NCI-H446 (cell line): ENCODE measurements at regions not wholly inside any gene's neighbourhood (a gene's known extent, or its start where the extent isn't known, plus 50 kb on each side); places are given as distances from the start of the nearest gene placed in this dataset.
A peak's percentile ranks its signal among the peaks of the same experiment; 100 is the strongest.

Source experiments
- DNase-seq, 2 experiments: peaks; one replicate each; lab custom pipeline; 2025; lab: John Stamatoyannopoulos, UW

DNA sequence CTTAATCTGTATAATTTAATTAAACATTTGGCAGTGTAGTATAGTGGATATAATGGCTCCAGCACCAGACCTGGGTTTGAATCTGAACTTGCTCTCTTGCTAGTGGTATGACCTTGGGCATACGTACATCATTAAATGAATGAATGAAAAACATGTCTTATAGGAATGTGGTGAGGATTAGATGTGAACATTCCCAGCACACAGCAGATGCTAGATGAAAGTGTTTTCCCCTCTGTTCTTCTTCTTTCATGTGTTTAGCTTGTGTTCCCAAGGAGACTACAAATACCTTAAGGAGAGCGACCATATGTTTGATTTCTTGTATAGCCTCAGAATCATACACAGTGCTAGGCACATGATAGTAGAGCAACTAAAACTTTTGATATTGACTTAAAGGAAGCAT lies 56.5 kb downstream of the CT47B1 start:
- DNase-seq, result no peak

DNA sequence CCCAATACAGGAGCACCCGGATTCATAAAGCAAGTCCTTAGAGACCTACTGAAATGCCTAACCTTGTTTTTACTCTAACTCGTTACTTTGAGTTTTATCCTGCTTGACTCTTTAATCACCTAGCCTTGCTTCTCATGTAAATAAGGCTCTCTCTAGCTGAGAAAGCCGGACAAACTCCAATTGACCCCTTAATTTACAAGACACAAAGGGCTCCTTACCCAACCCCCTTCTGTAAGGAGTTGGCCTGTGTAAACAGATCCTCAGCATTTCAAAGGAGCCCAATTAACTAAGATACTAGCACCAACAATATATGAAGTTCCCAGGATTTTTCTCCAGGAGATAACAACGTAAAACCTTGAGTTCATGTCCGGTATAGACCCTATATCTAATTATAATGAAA lies 61.7 kb downstream of the CT47B1 start:
- DNase-seq, result no peak

DNA sequence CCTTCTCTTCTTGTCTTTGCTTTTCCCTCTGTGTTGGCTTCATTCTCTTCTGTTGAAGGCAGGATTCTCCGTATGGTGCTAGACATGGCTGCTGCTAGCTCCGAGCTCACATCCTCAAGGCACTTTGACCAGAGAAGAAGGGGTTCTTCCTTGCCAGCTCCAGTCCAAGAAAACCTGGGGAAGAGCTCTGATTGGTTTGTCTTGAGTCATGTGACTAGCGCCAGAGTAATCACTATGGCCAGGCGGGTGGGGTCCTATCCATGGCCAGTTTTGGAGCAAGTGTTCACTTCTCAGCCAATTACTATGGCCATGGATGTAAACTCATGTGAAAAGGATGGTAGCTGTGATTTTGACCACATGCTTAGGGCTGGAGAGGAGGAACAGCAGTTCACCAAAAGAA lies 74.2 kb downstream of the CT47B1 start:
- DNase-seq, result no peak

DNA sequence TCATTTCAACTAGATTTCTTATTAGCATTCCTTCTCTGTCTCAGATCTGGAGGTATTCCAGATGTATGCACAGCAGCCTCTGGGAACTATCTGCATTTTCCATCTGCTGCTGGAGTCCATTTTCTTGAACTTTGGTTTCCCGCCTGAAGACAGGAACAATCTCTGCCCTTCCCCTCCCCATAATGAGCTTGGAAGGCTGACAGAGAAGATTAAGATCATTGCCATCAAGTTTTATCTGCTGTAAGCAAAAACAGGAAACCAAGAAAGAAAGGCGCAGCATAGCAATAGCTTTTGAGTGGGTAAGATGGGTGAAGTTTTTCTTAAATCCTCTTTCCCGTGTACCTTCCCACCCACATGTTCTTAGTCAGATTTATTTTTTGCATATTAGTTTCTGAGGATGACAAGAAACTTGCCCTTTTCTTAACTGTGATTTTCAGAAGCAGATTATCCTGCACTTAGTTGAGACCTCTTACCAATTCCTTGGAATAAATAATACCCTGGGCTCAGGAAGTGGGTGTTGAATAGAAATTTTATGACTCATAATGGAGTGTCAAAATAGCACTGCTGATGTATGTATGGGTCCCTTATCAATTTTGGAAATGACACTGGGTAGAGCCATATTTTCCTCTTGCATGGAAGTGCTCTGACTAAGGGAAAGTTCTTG lies 78.3 kb downstream of the CT47B1 start:
- no peak for DNase-seq

DNA sequence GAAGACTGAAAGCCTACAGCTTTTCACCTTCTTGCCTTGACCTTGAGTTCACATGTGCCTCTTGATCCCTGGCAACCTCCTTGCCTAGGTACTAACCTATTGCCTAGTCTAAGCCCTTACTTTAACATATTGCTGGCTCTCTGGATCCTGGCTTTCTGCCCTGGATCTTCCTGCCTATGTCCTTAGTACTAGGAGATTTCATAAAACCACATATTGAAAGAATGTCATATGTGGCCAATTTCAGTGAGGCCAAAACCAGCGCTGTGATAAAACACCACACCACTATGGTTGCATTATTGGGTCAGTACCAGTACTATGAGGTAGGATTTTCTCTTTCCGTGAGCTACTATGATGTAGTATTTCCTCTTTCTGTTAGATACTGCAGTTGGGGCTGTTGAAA lies 80.4 kb downstream of the CT47B1 start:
- DNase-seq, result no peak

DNA sequence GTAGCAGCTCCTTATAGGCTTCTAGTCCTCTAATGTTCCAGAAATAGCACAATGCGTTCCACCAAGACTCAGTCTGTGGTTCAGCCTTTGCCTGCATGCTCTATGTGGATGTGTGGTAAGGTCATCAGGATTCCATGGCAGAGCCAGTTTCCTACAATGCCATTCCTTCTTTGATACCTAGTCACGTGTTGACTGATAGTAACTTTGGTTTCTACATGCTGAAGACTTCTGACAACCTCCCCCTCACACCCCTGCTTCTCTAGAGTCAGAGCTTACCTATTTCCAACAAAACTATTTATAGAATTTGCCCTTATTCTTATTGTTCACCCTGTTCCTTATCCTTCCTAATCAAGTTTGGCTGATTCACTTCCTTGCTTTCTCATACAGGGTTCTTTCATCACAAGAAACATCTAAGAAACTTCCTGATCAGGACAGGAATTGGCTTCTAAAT lies 81.1 kb downstream of the CT47B1 start:
- DNase-seq, result no peak

DNA sequence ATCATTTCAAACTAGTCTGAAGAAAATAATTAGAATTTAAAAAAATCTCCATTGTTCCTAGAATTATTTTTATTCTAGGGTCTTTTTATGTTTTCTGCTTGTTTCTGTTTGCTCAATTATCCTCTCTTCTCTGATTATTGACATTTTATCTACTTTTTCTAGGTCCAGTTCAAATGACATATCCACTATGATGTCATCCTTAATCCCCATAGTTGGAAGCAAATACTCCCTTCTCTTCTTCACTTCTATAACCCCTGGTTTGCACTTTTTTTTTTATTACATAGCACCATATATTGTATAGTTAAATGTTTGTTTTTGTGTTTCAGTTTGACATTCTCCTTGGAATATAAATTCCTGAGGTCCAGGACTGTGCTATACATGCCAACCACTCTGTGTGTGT lies 82.6 kb downstream of the CT47B1 start:
- DNase-seq, result no peak

DNA sequence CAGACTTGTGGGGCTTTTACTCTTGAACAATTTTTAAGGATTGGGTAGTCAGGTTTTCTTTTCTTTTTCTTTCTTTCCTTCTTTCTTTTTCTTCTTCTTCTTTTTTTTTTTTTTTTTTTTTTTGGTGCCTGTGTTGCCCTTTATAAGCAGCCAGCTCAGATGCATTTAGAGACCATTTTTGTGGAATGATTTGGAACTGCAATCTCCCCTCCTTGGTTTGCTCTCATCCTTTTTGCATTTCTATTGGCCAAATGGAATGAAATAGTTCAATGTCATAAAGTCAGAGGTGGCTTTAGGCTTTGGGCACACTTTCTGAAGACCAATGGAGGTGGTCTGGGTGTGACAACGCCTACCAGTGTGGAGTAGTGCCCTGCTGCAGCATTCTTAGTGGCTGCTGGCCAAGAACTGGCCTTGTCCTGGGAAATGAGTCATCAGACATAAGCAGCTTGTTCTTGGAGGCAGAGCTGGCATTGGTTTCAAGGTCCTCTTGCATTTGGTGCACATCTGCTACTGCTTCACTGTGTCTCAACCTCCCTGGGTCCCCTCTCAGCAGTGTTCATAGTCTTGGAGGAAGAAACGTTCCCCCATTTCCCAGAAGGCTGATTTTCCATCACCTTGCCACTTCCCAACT lies 84.5 kb downstream of the CT47B1 start:
- peak in 1 of 2 experiments; percentile 50 for DNase-seq

DNA sequence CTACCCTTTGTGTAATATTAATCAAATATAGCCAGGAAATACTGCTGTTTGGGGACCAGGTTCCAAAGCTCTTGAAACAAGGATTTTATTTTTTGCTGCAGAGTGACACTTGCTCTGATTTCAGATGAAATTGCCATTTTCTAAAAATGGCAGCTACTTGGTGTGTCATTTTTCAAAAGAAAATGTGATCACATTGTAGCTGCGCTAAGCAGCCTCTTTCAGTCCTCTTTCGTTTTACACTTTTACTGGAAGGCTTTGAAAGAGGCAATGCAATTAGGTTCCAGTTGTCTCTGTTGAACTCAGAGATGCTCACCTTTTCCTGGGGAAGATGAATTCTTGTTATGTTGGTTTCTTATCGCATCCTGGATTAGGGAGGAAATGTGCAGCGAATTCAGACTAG lies 85.1 kb downstream of the CT47B1 start:
- DNase-seq, result no peak

DNA sequence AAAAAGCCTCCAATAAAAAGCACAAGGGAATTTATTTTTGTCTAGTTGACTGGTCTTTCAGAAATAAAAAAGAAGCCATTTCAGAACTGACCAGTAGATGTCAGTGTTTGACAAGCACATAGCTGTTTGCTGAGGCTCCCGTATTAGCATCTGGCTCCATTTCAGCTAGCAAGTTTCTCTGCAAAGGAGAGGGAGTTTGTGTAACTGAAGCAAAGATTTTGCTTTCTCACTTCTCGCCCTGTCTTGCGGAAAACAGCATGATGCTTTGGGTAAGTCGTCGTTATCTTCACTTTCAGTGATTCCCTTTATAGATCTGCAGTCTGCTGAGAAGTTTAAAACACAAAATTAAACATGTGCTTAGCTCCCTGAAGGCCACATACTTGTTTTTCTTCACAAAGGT lies 85.5 kb downstream of the CT47B1 start:
- DNase-seq, result peak; percentile 7 to 75

DNA sequence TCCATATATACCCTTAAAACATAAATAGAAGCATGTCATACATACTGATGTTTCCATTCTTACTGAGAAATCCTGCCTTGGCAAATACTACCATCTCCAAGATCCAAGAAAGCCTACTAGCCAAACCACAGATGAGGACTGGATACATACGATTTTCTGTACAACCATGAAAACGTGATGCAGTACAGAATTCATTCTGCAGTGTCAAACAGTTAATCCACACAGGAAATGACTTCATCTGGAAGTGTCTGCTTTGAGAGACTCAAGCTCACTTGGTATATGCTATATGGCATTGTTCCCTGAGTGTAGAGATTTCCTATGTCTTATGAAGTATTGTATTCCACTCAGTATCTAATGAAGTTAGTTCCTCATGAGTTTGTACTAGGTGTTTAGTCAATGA lies 94.3 kb downstream of the CT47B1 start:
- no peak for DNase-seq

DNA sequence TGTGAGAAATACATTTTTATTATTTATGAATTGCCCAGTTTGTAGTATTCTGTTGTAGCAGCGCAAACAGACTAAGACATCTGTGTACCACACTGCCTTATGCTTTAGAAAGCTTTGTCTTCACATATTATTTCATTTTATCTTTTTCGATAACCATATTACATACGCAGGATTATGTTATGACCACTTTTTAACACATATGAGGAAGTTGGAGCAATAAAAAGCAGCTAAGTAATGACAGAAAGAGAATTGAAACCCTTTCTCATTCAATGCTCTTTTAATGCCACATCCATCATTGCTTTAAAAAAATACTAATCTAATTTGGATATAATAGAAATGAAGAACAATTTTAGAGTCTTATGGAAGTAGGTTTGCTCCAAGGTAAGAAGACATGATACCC lies 99.7 kb downstream of the CT47B1 start:
- no peak for DNase-seq

DNA sequence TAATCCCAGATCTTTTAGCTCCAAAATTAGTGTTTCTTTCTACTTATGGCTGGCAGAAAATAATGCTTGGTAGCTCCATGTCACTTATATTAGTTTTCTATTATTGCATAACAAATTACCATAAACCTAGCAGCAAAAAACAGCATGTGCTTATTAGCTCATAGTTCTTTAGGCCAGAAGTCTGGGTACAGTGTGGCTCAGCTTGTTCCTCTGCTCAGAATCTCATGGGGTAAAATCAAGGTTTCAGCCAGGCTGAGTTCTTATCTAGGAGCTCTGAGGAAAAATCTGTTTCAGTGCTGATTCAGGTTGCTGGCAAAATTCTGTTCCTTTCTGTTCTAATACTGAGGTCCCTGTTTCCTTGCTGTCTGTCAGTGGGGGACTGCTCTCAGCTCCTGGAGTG lies 101.1 kb downstream of the CT47B1 start:
- no peak for DNase-seq

DNA sequence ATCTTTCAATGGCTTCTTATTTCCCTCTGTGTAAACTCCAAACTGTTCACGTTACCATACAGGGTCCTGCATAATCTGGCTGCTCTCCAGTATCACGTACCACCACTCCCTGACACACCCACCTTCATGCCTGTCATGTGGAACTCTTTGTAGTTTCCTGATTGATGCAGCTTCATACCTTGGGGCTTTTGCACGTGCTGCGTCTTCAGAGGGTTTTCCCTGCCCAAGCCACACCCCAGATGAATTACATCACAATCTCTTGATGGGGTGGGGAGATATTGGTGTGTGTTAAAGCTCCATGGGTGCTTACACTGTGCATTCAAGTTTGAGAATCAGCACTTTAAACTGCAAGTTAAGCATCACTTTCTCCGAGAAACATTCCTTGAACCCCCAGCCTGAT lies 101.9 kb downstream of the CT47B1 start:
- DNase-seq, result no peak

DNA sequence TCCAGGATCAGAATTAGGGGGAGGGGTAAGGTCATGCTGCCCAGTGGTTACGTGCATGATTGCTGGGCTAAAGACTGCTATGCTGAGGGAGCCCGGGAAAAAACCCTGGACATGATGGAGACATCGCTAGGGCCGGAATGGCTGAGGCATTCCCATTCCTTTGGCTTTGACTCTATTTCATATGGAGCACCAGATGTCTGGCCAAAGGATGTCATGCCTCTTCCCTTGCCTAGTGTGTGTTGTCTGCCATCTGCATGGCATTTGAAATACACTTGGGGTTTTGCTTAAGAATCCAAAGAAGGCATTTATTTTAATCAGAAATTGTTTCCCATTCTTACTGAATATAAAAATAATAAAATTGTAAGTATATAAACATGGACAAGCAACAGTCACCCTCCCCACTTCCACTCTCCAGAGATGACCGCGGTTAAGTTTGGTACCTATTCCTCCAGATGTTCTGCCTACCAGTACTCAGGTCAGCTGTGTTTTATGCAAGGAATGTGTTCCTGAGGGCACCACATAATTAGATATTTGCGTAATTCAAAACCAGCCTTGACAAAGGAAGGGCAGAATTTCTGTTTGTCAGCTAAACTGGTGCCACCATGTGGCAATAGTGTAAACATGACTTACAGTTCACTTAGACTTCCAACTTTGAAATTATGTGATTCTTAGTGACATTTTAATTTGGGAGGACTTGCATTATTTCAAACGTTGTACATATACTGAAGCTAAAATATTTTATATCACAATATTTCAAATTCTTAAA lies 105.9 kb downstream of the CT47B1 start:
- DNase-seq, result peak; percentile 2 to 22

DNA sequence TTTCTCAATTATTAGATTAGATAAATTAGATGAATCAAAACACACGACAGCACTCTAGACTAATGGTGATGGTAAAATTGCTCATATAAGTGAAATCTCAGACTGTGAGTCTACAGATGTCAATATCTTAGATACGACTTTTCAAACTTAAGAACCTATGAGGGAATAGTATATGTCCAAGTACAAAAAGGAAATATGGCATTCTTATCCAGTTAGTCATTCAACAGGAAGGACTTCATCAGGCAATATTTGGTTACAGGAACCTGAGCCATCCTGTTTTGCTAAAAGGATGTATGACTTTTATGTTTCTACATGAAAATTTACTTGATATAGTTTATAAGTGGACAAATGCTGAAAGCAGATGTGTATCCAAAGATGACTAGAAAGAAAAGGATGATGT lies 107.0 kb downstream of the CT47B1 start:
- no peak for DNase-seq

DNA sequence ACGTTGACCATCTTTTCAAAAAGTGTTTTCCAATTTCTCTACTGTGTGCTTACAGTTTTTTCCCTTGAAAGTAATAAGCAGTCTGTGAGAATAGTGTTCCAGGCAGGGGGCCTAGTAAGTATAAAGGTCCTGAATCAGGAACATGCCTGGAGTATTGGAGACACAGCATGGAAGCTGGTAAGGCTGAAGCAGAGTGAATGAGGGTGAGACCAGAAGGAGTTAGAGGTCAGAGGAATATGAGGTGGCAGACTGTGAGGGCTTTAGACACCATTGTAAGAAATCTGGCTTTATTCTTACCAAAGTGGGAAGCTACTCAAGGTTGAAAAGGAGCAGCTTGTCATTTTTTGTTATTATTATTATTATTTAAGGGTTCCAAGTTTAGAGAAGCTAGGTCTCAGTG lies 107.4 kb downstream of the CT47B1 start:
- no peak for DNase-seq

DNA sequence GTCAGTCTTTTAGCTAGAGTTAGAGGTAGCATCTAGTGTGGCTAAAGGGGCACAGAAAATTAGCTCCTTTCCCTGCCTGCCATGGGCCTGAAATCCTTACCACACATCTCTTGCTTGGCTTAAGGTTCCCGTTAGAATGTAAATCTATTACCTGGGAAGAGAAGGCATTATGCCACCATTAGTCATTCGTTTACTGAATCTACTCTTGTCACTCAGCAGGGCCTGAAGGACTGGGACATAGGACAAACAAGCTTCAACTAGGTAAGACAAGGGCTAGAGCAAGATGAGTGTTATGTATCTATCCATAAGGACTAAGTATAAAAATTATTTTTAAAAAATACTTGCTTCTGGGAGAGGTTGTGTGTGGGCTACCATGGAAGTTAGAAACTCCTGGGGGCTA lies 112.4 kb downstream of the CT47B1 start:
- DNase-seq, result no peak

DNA sequence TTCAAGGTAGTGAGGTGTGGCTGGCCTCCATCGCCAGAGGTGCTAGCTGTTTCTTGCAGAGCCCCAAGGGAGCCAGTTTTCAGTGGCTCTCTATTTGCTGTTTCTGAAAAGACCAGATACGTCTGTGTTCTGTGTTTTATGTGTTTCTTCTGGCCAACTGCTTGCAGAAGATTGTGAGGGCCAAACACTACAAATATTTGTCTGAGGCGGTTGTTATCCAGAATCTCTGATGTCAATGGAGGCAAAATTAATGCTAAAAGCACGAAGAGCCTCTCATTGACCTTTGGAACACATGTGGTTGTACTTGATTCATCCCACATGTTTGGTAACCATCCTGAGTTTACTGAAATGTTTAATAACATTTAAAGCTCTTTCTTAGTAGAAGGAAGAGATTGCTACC lies 113.9 kb downstream of the CT47B1 start:
- DNase-seq, result no peak

DNA sequence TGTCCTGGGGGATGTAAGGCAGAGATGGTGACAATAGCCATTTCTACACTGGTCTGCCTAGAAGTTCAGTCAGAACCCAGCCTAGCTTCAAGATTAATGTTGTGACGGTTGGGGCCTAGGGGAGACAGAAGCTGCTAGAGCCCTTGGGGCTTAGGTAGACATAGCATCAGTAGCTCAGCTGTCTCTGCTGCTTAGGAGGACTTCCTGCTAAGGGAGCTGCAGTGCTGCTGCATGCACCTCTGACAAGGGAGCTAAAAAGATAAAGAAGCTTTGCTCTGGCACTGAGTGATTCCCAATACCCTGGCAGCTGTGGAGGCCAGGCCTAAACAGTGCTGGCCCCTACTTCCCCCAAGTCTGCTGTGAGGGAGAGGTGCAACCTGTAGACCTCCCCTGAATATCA lies 116.0 kb downstream of the CT47B1 start:
- DNase-seq, result no peak

DNA sequence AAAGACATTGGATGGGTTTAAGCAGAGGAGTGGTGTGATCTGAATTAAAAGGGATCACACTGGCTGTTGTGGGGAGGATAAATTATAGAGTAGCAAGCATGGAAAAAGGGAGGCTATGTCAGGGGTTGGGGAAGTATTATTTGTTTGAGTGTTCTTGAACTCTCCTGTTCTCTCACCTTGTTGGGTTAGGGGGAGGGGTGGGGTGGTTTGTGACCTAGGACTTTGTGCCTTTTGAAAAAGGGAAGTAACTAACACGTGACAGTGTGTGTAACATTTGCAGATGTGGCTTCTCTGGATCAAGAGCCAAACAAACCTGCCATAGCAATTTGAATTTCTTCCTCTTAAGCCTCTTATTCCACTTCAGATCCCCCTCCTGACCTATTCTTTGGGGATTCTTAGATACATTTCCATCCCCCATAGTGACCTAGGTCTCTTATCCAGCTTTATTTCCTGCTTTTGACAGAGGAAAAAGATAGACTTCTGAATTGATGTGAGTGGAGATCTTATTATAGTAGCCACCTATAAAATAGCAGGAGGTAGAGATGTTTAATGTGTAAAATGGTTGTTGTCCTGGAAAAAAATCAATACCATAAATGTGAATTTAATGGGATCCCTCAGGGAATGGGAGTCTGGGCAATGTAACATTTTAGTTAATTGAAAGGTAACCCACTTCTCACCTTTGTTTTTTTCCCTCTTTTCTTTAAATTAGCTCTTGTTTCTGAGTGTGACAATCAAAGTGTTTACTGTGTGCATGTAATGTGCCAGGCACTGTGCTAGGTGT lies 120.4 kb downstream of the CT47B1 start:
- DNase-seq, result no peak

DNA sequence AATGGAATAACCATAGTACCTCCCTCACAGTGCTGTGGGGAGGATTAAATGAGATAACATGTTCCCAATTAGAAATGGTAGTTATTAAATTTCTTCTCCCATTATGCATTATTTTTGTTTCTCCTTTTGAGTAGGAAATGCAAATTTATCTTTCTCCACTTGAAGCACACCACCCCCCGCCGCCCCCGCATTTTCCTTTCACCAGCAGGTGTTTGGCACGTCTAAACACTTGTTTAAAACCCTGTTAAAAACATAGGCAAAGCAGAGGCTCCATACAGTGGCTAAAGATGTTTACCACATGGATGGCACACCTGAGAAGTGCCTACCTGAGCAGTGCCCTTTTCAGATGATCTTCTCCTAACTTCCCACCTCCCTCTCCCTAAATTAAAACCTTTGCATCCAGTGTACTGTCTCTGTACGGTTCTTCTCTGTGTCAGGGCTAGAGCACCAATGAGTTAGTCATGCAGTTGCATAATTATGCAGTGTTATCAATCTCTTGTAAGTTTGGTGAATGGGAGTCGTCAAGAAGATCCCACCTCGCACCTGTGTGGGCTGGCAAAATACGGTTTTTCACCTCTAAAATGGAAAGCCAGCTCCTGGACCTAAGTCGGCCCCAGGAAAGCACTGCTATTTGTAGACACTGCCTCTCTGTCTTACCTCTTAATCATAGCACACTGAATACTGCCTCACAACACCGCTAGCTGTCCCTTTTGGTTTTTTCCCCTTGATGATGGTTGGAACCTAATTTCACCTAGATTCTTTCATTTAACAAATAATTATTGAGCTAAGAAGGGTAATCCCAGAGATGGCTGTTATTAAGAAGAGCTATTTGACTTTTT lies 122.0 kb downstream of the CT47B1 start:
- DNase-seq, result no peak
